GM19463 (cell line): ENCODE measurements at regions not wholly inside any gene's neighbourhood (a gene's known extent, or its start where the extent isn't known, plus 50 kb on each side); places are given as distances from the start of the nearest gene placed in this dataset.
"Not testable (repeated sequence)": the region's sequence is repeated elsewhere in the genome, so short reads cannot be mapped to it uniquely, and the experiment has no call there.

Experiments used
- ATAC-seq: cut with Tn5 transposase; IDR thresholded peaks from one replicate; pipeline ENCODE4 v1.9.1; 2021; ENCODE audit warnings: mild to moderate bottlenecking, moderate library complexity; ENCODE audit not compliant: unreplicated experiment

GRCh38 chr7:101740981-101741725 is 76.3 kb upstream of the CUX1 start:
- peak; percentile 81 for ATAC-seq

GRCh38 chr7:101743241-101743994 is 74.0 kb upstream of the CUX1 start:
- ATAC-seq, result no peak

GRCh38 chr7:101743995-101744360 is 73.4 kb upstream of the CUX1 start:
- ATAC-seq, result no peak

- no peak for ATAC-seq
Observed at GRCh38 chr7:101744588-101744987, 72.8 kb upstream of the CUX1 start.

- ATAC-seq, result peak; percentile 54
Observed at GRCh38 chr7:101746314-101746713, 71.1 kb upstream of the CUX1 start.

- no peak for ATAC-seq
Observed at GRCh38 chr7:101747053-101747878, 70.2 kb upstream of the CUX1 start.

- no peak for ATAC-seq
Observed at GRCh38 chr7:101747879-101748345, 69.5 kb upstream of the CUX1 start.

GRCh38 chr7:101749891-101750290 is 67.5 kb upstream of the CUX1 start:
- no peak for ATAC-seq

GRCh38 chr7:101753316-101753715 is 64.1 kb upstream of the CUX1 start:
- no peak for ATAC-seq

GRCh38 chr7:101754424-101755159 is 62.8 kb upstream of the CUX1 start:
- no peak for ATAC-seq

GRCh38 chr7:101757879-101758278 is 59.5 kb upstream of the CUX1 start:
- no peak for ATAC-seq

- ATAC-seq, result not testable (repeated sequence)
Observed at GRCh38 chr7:101758519-101758918, 58.9 kb upstream of the CUX1 start.

- ATAC-seq, result no peak
Observed at GRCh38 chr7:101764221-101764620, 53.2 kb upstream of the CUX1 start.

- no peak for ATAC-seq
Observed at GRCh38 chr7:101767544-101767943, 49.9 kb upstream of the CUX1 start.
